Omental fat pad (tissue), 3 donors: ENCODE measurements at regions not wholly inside any gene's neighbourhood (a gene's known extent, or its start where the extent isn't known, plus 50 kb on each side); places are given as distances from the start of the nearest gene placed in this dataset.

ENCODE experiments used
- ATAC-seq: fragments of 150-250 bp; one replicate; pipeline ENCODE4 v1.9.1; 2016; ENCODE audit warnings: mild to moderate bottlenecking, moderate library complexity; ENCODE audit not compliant: low FRiP score
- DNase-seq: peaks from one replicate; pipeline ENCODE4 v3.0.0-alpha.2; 2019; ENCODE audit warnings: low spot score
- CTCF ChIP-seq, 3 donors: fragments of 450-650 bp; IDR thresholded peaks; one replicate each; pipeline ENCODE4 v1.5.1; 2016 to 2017; ENCODE audit warnings: antibody characterized with exemption in 3 of 3, mild to moderate bottlenecking in 3 of 3, moderate library complexity in 2 of 3

- TF ChIP-seq CTCF (IDR thresholded peaks at IDR 0.05), result no peak
- DNase-seq, result no peak
- no peak for ATAC-seq
These were observed 296.6 kb upstream of the FBXL7 start for GRCh38 chr5:15203376-15203775.

GRCh38 chr5:15191012-15191411 lies 309.0 kb upstream of the FBXL7 start:
- DNase-seq, result no peak
- no peak for ATAC-seq
- no peak for TF ChIP-seq CTCF (IDR thresholded peaks at IDR 0.05)

GRCh38 chr5:15183520-15183919 lies 311.9 kb upstream of the ANKH start:
- DNase-seq (no peak), ATAC-seq (no peak)
- no peak for TF ChIP-seq CTCF (IDR thresholded peaks at IDR 0.05)

GRCh38 chr5:15170173-15170572 lies 298.6 kb upstream of the ANKH start:
- no peak for TF ChIP-seq CTCF (IDR thresholded peaks at IDR 0.05)
- ATAC-seq (no peak), DNase-seq (no peak)

- DNase-seq, result no peak
- no peak for ATAC-seq
These were observed 296.8 kb upstream of the ANKH start for GRCh38 chr5:15168358-15168757.

GRCh38 chr5:15160091-15160490 lies 288.5 kb upstream of the ANKH start:
- ATAC-seq (no peak), DNase-seq (no peak)
- no peak for TF ChIP-seq CTCF (IDR thresholded peaks at IDR 0.05)

More at GRCh38 chr5:15168358-15168757, 296.8 kb upstream of the ANKH start:
- no peak for TF ChIP-seq CTCF (IDR thresholded peaks at IDR 0.05)

GRCh38 chr5:15159606-15160005 lies 288.0 kb upstream of the ANKH start:
- DNase-seq (no peak), ATAC-seq (no peak)
- TF ChIP-seq CTCF (IDR thresholded peaks at IDR 0.05), result no peak
